Left ventricle myocardium inferior (tissue), 1 donor: ENCODE measurements at regions not wholly inside any gene's neighbourhood (a gene's known extent, or its start where the extent isn't known, plus 50 kb on each side); places are given as distances from the start of the nearest gene placed in this dataset.

Experiments used
- DNase-seq: peaks from one replicate; pipeline ENCODE4 v3.0.0-alpha.2; 2020
- H3K27ac ChIP-seq: fragments of 200-600 bp; replicated peaks from 2 replicates; pipeline ENCODE4 v1.8.0; 2021
- H3K27me3 ChIP-seq: fragments of 200-600 bp; 2 replicates; pipeline ENCODE4 v1.8.0; 2021; ENCODE audit warnings: low read depth
- H3K36me3 ChIP-seq: fragments of 200-600 bp; 2 replicates; pipeline ENCODE4 v1.8.0; 2021
- H3K4me1 ChIP-seq: fragments of 200-600 bp; 2 replicates; pipeline ENCODE4 v1.8.0; 2021
- H3K4me3 ChIP-seq: fragments of 200-600 bp; 2 replicates; pipeline ENCODE4 v1.8.0; 2021; ENCODE audit warnings: mild to moderate bottlenecking, moderate library complexity
- H3K9me3 ChIP-seq: fragments of 200-600 bp; replicated peaks from 2 replicates; pipeline ENCODE4 v1.8.0; 2021
- intact Hi-C: fragments of 100-400 bp; cut with micrococcal nuclease; formaldehyde crosslinking; loops from one replicate; pipeline ENCODE4 v1.11.0; 2022
- TF ChIP-seq, protein P1 (sequence below): fragments of 200-600 bp; IDR thresholded peaks from 2 replicates; pipeline ENCODE4 v1.8.0; 2021; ENCODE audit warnings: antibody characterized with exemption, mild to moderate bottlenecking, borderline replicate concordance
- donor health status: DM: no; HTN: yes; CAD: no; lungs with severe emphysema.

DNA sequence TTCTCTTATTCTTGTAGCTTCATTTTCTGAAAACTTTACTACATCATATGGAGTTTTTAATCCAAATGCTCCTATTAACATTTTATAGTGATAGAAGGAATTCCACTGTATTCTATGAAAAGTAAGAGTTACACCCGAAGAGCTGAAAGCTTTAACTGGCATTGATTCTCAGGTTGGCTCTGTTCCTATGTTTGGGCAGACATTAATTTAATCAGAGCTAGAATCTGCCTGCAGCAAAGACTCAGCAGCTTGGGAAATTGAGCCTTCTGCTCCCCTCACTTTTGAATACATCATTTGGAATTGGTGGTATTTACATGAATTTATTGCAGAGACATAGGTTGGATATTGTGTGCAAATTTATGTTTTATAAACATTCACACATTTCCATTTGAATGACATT, 1494.7 kb downstream of the CDH8 start:
- Histone ChIP-seq H3K4me3 (no peak overlapping the region), H3K9me3 (peaks cover 21% of the 10 kb centered on the region), H3K27me3 (no peaks in the 10 kb centered on the region), H3K36me3 (no peaks in the 10 kb centered on the region), H3K27ac (no peak overlapping the region), H3K4me1 (no peaks in the 10 kb centered on the region)
- intact Hi-C loops: no loop called here
- TF ChIP-seq, protein P1, sequence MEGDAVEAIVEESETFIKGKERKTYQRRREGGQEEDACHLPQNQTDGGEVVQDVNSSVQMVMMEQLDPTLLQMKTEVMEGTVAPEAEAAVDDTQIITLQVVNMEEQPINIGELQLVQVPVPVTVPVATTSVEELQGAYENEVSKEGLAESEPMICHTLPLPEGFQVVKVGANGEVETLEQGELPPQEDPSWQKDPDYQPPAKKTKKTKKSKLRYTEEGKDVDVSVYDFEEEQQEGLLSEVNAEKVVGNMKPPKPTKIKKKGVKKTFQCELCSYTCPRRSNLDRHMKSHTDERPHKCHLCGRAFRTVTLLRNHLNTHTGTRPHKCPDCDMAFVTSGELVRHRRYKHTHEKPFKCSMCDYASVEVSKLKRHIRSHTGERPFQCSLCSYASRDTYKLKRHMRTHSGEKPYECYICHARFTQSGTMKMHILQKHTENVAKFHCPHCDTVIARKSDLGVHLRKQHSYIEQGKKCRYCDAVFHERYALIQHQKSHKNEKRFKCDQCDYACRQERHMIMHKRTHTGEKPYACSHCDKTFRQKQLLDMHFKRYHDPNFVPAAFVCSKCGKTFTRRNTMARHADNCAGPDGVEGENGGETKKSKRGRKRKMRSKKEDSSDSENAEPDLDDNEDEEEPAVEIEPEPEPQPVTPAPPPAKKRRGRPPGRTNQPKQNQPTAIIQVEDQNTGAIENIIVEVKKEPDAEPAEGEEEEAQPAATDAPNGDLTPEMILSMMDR: no peak
- DNase-seq: no peak

DNA sequence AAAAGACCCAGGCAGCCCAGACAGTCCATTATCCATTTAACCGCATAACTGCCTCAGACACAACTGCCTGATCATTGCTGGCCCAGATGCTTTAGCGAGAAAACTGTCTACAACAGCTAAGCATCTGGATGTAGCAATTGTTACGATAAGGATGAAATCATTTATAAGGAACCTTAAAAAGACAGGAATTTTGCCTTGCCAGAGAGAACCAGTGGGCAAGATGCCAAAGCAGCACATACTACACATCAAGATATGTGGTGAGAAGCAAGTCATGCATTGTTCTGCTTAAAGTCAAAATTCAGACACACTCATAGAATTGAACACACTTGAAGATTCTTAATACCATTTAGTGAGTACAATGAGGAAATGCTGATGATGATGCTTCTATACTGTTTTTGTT, 1525.3 kb downstream of the CDH8 start:
- Histone ChIP-seq H3K9me3 (peaks cover 4% of the 10 kb centered on the region), H3K27ac (no peak overlapping the region), H3K27me3 (no peaks in the 10 kb centered on the region), H3K36me3 (no peaks in the 10 kb centered on the region), H3K4me1 (no peaks in the 10 kb centered on the region), H3K4me3 (no peak overlapping the region)
- TF ChIP-seq, protein P1: no peak
- DNase-seq: no peak
- intact Hi-C loops: no loop called here

DNA sequence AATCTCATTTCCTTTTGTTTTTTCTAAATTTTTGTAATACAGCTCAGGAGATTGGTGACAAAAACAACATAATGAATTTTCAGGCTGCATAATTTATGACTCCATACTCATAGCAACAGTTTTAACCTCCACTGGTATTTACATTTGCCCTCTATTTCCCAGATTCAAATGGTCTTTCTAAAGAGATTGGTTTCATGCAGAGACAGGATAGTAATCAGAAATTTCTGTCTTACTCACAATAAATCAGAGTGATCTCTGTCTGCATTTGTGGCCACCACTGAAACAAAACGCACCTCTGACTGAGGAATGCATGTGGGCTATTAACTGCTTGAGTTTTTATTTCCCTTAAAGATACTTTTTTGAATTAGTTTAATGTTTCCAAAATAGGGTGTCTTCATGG, 1526.0 kb downstream of the CDH8 start:
- no peak for DNase-seq
- TF ChIP-seq, protein P1: no peak
- H3K4me1 ChIP-seq: no peaks in the 10 kb centered on the region
- no peaks in the 10 kb centered on the region for H3K9me3 ChIP-seq
- no peak overlapping the region for H3K27ac ChIP-seq
- intact Hi-C loops: no loop called here
- no peaks in the 10 kb centered on the region for H3K27me3 ChIP-seq
- H3K36me3 ChIP-seq: no peaks in the 10 kb centered on the region
- H3K4me3 ChIP-seq: no peak overlapping the region

DNA sequence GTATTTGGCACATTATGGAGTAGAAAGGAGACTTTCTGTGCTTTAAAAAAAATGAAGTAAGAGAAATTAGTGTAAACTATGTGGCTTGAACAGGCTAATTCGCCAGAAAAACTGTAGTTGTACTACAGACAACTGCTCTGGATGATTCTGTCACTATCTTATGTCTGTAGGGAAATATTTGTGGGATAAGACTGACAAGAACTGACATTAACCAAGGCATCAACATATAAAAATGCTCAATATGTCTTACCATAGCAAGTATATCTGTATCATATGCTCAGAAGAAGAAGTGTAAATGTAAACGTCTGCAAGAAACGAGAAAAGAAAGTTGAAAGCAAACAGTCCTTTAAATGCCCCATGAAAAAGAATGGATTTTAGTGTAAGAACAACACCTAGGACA, 1545.0 kb downstream of the CDH8 start:
- intact Hi-C loops: no loop called here
- Histone ChIP-seq H3K4me1 (no peaks in the 10 kb centered on the region), H3K27me3 (no peaks in the 10 kb centered on the region), H3K9me3 (peaks cover 11% of the 10 kb centered on the region), H3K27ac (no peak overlapping the region), H3K36me3 (no peaks in the 10 kb centered on the region), H3K4me3 (no peak overlapping the region)
- no peak for DNase-seq
- TF ChIP-seq, protein P1: no peak

DNA sequence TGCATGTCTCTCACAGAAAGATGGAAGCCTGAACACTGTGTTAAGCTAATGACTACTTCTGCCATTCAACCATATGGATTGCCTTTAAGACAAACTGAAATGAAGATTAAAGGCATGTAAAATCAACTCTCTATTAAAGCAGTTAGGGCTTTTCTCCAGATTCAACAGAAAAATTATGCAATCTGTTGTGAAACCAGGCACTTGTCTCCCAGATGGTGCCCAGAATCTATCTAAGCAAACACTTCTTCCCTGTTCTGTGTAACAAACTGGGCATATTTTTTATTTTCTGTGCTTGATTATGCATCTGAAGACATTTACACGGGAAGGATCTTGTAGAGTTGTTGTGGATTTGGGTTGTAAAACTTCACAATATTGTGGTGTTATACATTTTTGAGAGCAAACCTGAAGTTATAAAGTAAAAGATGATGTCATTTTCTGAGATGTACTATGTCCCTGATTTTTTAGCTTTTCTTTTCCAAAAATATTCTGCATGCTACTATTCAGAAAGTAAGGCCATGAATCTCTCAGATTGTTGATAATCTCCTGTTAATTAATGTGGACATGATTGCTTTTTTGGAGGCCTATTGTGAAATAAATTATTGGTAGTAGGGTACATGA, 1550.3 kb downstream of the CDH8 start:
- TF ChIP-seq, protein P1: no peak
- peaks cover 11% of the 10 kb centered on the region for H3K9me3 ChIP-seq
- no peaks in the 10 kb centered on the region for H3K4me1 ChIP-seq
- H3K27ac ChIP-seq: no peak overlapping the region
- DNase-seq: no peak
- no peaks in the 10 kb centered on the region for H3K27me3 ChIP-seq
- no peak overlapping the region for H3K4me3 ChIP-seq
- H3K36me3 ChIP-seq: no peaks in the 10 kb centered on the region
- intact Hi-C loops: no loop called here
